Fibroblast of pulmonary artery (primary cell): ENCODE measurements at regions not wholly inside any gene's neighbourhood (a gene's known extent, or its start where the extent isn't known, plus 50 kb on each side); places are given as distances from the start of the nearest gene placed in this dataset.

Source experiments
- DNase-seq: peaks from one replicate; pipeline ENCODE4 v3.0.0-alpha.2; 2010; ENCODE audit warnings: low read depth
- H3K4me3 ChIP-seq: replicated peaks from 2 replicates; pipeline ENCODE4 v1.5.1; 2011; ENCODE audit warnings: low read depth, mild to moderate bottlenecking, control low read depth, low read length, moderate library complexity
- CTCF ChIP-seq: IDR thresholded peaks from 2 replicates; pipeline ENCODE4 v1.5.1; 2011; ENCODE audit warnings: mild to moderate bottlenecking, control low read depth, low read length, inconsistent platforms; ENCODE audit errors: missing control alignments

DNA sequence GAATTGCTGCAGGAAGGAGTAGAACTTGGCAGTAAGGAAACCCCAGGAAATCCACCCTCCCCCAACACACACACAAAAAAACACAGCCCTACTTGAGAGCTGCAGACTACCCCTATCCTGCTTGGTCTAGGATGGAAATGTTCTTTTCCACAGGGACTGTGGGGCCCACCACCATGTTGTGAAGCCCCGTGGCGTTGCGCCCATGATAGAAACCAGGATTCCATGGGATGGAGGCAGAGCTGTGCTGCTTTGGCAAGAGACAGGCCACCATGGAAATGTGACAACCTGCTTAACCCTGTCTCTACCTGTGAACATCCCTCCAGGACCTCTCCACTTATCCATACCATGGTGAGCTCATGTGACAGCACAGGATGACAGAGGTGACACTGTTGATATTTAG, 121.1 kb upstream of the NGF start:
- H3K4me3 ChIP-seq = no peak overlapping the region
- DNase-seq = no peak
- no peak for TF ChIP-seq CTCF

DNA sequence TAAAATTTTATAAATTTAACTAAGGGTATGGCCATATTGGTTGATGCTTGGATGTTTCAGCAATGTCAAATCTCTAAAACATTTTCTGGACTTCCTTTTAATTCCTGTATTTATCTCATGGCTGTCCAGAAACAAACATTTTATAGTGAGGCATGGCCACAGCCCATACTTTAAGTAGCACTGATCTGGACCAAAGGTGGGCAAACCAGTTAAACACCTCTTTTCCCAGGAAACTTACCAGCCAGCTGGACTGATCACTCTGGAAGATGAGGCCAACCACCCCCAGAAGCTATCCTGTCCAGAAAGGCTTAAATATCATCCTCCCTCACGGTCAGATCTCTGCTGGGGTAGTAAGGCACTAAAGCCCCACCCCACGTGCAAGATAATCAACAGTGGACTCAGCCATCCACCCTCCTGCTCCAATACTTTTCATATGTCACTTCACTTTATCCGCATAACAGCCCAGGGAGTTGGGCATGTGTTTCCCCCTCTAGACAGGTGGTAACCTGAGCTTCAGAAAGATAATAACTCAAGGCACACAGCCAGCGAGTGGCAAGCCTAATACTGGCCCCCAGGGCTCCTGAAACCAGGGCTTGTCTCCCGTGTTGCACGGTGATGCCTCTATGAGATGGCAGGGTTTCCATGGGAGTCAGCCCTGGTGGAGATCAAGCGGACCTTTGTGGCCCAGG, 120.5 kb upstream of the NGF start:
- H3K4me3 ChIP-seq = no peak overlapping the region
- TF ChIP-seq CTCF = no peak
- DNase-seq = no peak

DNA sequence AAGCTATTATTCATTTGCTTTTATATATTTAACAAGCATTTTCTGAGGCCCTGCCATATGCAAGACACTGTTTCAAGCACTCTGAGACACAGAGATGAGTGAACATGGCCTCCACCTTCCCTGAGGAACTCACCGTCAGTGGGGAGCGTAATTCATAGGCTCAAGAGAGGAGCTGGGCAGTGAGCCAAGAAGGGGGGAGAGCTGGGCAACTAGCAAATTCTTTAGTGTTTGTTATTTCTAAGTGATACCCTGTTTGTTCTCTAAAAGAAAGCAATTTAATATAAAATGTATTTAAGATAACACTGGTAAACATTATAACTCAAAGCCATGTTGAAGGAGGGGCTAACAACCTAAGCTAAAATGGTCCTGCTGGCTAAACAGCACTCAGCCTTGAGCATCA, 119.2 kb upstream of the NGF start:
- no peak for TF ChIP-seq CTCF
- no peak overlapping the region for H3K4me3 ChIP-seq
- DNase-seq = peak; percentile 28

GRCh38 chr1:115456441-115456961, 118.5 kb upstream of the NGF start:
- TF ChIP-seq CTCF = no peak
- no peak overlapping the region for H3K4me3 ChIP-seq
- no peak for DNase-seq

GRCh38 chr1:115454837-115455511, 116.9 kb upstream of the NGF start:
- DNase-seq = no peak
- TF ChIP-seq CTCF = no peak
- H3K4me3 ChIP-seq = no peak overlapping the region

DNA sequence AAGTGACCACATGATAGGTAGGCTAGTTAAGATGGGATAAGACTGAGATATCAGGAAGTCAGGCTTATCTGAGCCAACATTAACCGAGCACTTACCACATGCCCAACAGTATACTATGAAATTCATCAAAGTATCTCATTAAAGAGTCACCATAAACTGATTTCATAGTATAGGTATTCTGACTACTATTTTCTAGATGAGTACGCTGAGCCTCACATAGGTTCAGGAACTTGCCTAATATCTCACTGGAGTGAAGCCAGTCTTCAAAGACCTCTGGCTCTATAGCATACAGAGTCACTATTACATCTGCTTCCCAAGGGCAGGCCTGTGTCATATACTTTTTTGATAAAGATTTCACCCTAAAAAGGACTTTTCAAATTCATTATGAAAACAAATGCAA, 115.6 kb upstream of the NGF start:
- peak; percentile 34 for DNase-seq
- no peak overlapping the region for H3K4me3 ChIP-seq
- TF ChIP-seq CTCF = no peak
